T-helper 2 cell treated with Interferon-gamma antibody and Interleukin-4, amounts not matched to agents 5 μg/mL and 100 μg/mL, for 36 hours (primary cell): ENCODE measurements at regions not wholly inside any gene's neighbourhood (a gene's known extent, or its start where the extent isn't known, plus 50 kb on each side); places are given as distances from the start of the nearest gene placed in this dataset.
A peak's percentile ranks its signal among the peaks of the same experiment; 100 is the strongest.
"Not testable (repeated sequence)": the region's sequence is repeated elsewhere in the genome, so short reads cannot be mapped to it uniquely, and the experiment has no call there.

Experiments
- DNase-seq: peaks from one replicate; pipeline ENCODE4 v3.0.0; 2021; ENCODE audit warnings: low spot score
- H3K27ac Mint-ChIP-seq: one replicate; pipeline ENCODE4 v1.8.0; 2021; ENCODE audit warnings: mild to moderate bottlenecking, mixed read lengths
- H3K27me3 Mint-ChIP-seq: one replicate; pipeline ENCODE4 v1.8.0; 2021; ENCODE audit warnings: low read depth, mixed read lengths
- H3K36me3 Mint-ChIP-seq: one replicate; pipeline ENCODE4 v1.8.0; 2021; ENCODE audit warnings: low read depth, mixed read lengths
- H3K4me1 Mint-ChIP-seq: one replicate; pipeline ENCODE4 v1.8.0; 2021; ENCODE audit warnings: low read depth, mixed read lengths
- H3K4me3 Mint-ChIP-seq: one replicate; pipeline ENCODE4 v1.8.0; 2022; ENCODE audit warnings: mild to moderate bottlenecking, moderate library complexity, mixed read lengths
- H3K9me3 Mint-ChIP-seq: one replicate; pipeline ENCODE4 v1.8.0; 2021; ENCODE audit warnings: mixed read lengths

- H3K36me3 Mint-ChIP-seq, H3K27me3 Mint-ChIP-seq, H3K27ac Mint-ChIP-seq, H3K9me3 Mint-ChIP-seq, H3K4me3 Mint-ChIP-seq, DNase-seq, H3K4me1 Mint-ChIP-seq: not testable (repeated sequence)
Measured at GRCh38 chr10:58058683-58059082, 209.0 kb downstream of the IPMK start.

DNA sequence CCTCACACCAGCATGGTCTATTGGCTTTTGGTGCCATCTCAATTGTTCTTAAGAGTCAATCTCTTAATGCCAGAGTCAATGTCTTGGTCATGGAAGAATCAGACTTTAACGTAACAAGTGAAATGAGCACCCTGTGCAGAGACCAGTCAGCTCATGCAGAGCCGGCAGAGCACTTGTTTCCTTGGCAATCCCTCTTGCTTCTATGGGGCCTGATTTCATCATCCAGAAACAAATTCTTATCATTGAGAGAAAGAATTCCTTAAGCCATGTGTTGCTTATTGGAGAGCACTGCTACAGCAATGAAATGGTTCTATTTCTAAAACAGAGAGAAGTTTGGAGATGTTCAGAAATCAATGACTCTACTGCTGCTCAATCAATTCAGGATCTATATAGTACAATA is 212.8 kb downstream of the IPMK start:
- H3K9me3 Mint-ChIP-seq, result no peaks in the 10 kb centered on the region
- DNase-seq, result no peak
- no peaks in the 10 kb centered on the region for H3K36me3 Mint-ChIP-seq
- no peaks in the 10 kb centered on the region for H3K27me3 Mint-ChIP-seq
- H3K4me3 Mint-ChIP-seq, result no peak overlapping the region
- no peaks in the 10 kb centered on the region for H3K4me1 Mint-ChIP-seq
- no peak overlapping the region for H3K27ac Mint-ChIP-seq

GRCh38 chr10:58052772-58053171 is 214.9 kb downstream of the IPMK start:
- Mint-ChIP-seq H3K27me3 (no peaks in the 10 kb centered on the region), H3K36me3 (no peaks in the 10 kb centered on the region), H3K27ac (no peak overlapping the region), H3K9me3 (no peaks in the 10 kb centered on the region), H3K4me1 (no peaks in the 10 kb centered on the region), H3K4me3 (no peak overlapping the region)
- DNase-seq, result no peak

DNA sequence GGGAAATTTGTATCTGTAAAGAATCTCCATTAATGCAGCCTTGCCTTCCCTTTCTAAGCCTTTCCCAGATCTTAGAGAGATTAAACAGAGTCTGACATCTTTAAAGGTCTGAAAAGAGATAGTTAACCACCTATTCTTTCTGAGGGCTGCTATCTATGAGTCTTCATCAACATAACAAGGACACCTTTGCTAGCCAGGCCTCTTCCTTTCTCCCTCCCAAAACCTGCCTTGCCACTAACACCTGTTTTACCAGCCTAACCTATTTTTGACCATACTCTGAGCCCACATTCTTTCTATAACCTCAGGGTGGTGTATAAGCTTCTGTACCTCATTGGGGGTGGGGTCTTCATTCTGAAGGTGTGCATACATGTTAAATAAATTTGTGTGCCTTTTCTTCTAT is 217.1 kb downstream of the IPMK start:
- Mint-ChIP-seq H3K4me1 (no peaks in the 10 kb centered on the region), H3K27ac (no peak overlapping the region), H3K36me3 (no peaks in the 10 kb centered on the region)

DNA sequence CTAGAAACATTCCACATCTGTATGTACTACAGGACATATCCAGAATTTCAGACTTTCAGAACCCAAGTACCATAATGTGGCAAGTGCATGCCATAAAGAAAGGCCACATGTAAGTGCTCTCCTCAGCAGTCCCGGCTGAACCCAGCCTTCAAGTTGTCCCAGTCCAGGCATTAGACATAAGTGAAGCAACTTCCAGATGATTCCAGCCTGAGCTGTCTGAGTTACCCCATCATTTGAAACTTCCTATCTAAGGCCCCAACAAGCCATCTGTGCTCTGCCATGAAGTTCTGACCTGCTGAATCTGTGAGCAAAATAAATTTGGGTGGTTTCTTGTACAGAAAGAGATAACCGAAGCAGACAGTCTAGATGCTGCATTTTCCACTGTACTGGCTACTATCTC is 218.8 kb downstream of the IPMK start:
- H3K36me3 Mint-ChIP-seq, result no peaks in the 10 kb centered on the region
- no peak overlapping the region for H3K4me3 Mint-ChIP-seq
- H3K27ac Mint-ChIP-seq, result no peak overlapping the region
- H3K27me3 Mint-ChIP-seq, result no peaks in the 10 kb centered on the region
- H3K4me1 Mint-ChIP-seq, result no peaks in the 10 kb centered on the region
- H3K9me3 Mint-ChIP-seq, result no peaks in the 10 kb centered on the region
- DNase-seq, result no peak

More for the DNA sequence above, 217.1 kb downstream of the IPMK start:
- DNase-seq, result no peak
- H3K9me3 Mint-ChIP-seq, result no peaks in the 10 kb centered on the region
- H3K27me3 Mint-ChIP-seq, result no peaks in the 10 kb centered on the region
- H3K4me3 Mint-ChIP-seq, result no peak overlapping the region

- H3K4me3 Mint-ChIP-seq, result no peak overlapping the region
- DNase-seq, result no peak
- H3K4me1 Mint-ChIP-seq, result no peaks in the 10 kb centered on the region
- H3K36me3 Mint-ChIP-seq, result no peaks in the 10 kb centered on the region
- no peak overlapping the region for H3K27ac Mint-ChIP-seq
- no peaks in the 10 kb centered on the region for H3K27me3 Mint-ChIP-seq
- H3K9me3 Mint-ChIP-seq, result peaks cover 3% of the 10 kb centered on the region
Measured at GRCh38 chr10:58044072-58044471, 223.6 kb downstream of the IPMK start.

GRCh38 chr10:58041901-58042300 is 225.8 kb downstream of the IPMK start:
- no peak for DNase-seq
- peaks cover 3% of the 10 kb centered on the region for H3K9me3 Mint-ChIP-seq
- H3K36me3 Mint-ChIP-seq, result no peaks in the 10 kb centered on the region
- H3K27me3 Mint-ChIP-seq, result no peaks in the 10 kb centered on the region
- no peak overlapping the region for H3K4me3 Mint-ChIP-seq
- H3K4me1 Mint-ChIP-seq, result no peaks in the 10 kb centered on the region
- H3K27ac Mint-ChIP-seq, result no peak overlapping the region

DNA sequence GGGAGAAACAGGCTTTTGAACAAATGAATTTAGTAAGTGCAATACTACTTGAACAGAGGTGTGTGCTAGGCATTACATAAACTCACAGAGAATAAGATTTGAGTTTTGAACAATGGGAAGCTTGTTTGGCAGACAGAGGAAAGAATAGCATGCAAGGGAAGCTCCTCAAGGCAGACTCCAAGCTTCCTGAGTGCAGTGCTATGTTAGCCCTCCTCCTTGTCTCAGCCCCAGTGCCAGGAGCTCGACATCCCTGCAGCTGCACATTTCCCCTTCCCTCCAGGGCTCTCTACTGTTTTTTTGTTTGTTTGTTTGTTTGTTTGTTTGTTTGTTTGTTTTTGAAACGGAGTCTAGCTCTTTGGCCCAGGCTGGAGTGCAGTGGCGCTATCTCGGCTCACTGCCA is 237.5 kb downstream of the IPMK start:
- Mint-ChIP-seq H3K4me1 (no peaks in the 10 kb centered on the region), H3K9me3 (peaks cover 10% of the 10 kb centered on the region), H3K36me3 (no peaks in the 10 kb centered on the region), H3K4me3 (no peak overlapping the region), H3K27ac (peak overlapping the region; percentile 49), H3K27me3 (no peaks in the 10 kb centered on the region)
- no peak for DNase-seq

- no peaks in the 10 kb centered on the region for H3K27me3 Mint-ChIP-seq
- no peaks in the 10 kb centered on the region for H3K36me3 Mint-ChIP-seq
- H3K9me3 Mint-ChIP-seq, result peaks cover 10% of the 10 kb centered on the region
- DNase-seq, result no peak
- no peak overlapping the region for H3K4me3 Mint-ChIP-seq
- no peak overlapping the region for H3K27ac Mint-ChIP-seq
- H3K4me1 Mint-ChIP-seq, result no peaks in the 10 kb centered on the region
Measured at GRCh38 chr10:58028597-58029366, 238.9 kb downstream of the IPMK start.

- Mint-ChIP-seq H3K27ac (no peak overlapping the region), H3K27me3 (no peaks in the 10 kb centered on the region), H3K4me3 (no peak overlapping the region), H3K4me1 (peaks cover 3% of the 10 kb centered on the region), H3K36me3 (no peaks in the 10 kb centered on the region), H3K9me3 (peaks cover 10% of the 10 kb centered on the region)
- no peak for DNase-seq
Measured at GRCh38 chr10:58027426-58027825, 240.3 kb downstream of the IPMK start.

DNA sequence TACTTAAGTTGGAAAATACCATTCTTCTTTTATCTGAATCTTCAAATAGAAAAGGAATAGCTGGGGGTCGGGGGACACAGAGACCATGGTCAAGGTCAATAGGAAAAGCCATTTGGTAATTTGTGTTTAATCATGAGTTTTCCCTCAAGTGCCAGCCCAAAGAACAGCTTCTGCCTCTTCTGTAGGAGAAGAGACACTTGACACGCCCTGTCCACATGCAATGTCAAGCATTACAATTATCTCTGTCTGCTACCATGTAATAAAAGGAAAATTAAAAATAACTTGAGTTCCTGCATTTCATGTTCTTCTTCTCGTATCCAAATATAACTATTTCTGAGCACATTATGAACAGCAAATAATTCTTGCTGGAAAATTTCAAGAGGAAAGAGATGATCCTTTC is 241.7 kb downstream of the IPMK start:
- H3K27me3 Mint-ChIP-seq, result no peaks in the 10 kb centered on the region
- peaks cover 3% of the 10 kb centered on the region for H3K4me1 Mint-ChIP-seq
- no peak for DNase-seq
- H3K36me3 Mint-ChIP-seq, result no peaks in the 10 kb centered on the region
- H3K9me3 Mint-ChIP-seq, result peaks cover 12% of the 10 kb centered on the region
- no peak overlapping the region for H3K4me3 Mint-ChIP-seq
- H3K27ac Mint-ChIP-seq, result no peak overlapping the region

- no peak for DNase-seq
- no peak overlapping the region for H3K27ac Mint-ChIP-seq
- H3K4me1 Mint-ChIP-seq, result peaks cover 3% of the 10 kb centered on the region
- peaks cover 12% of the 10 kb centered on the region for H3K9me3 Mint-ChIP-seq
- H3K36me3 Mint-ChIP-seq, result no peaks in the 10 kb centered on the region
- H3K4me3 Mint-ChIP-seq, result no peak overlapping the region
- H3K27me3 Mint-ChIP-seq, result no peaks in the 10 kb centered on the region
Measured at GRCh38 chr10:58023341-58024073, 244.2 kb downstream of the IPMK start.

GRCh38 chr10:58019863-58020537 is 247.7 kb downstream of the IPMK start:
- H3K27ac Mint-ChIP-seq, result no peak overlapping the region
- H3K36me3 Mint-ChIP-seq, result no peaks in the 10 kb centered on the region
- no peak overlapping the region for H3K4me3 Mint-ChIP-seq
- peaks cover 6% of the 10 kb centered on the region for H3K9me3 Mint-ChIP-seq
- DNase-seq, result no peak
- H3K4me1 Mint-ChIP-seq, result peaks cover 3% of the 10 kb centered on the region
- no peaks in the 10 kb centered on the region for H3K27me3 Mint-ChIP-seq

GRCh38 chr10:58017719-58018367 is 249.9 kb downstream of the IPMK start:
- H3K36me3 Mint-ChIP-seq, result no peaks in the 10 kb centered on the region
- DNase-seq, result no peak

More at GRCh38 chr10:58017719-58018367, 249.9 kb downstream of the IPMK start:
- peaks cover 6% of the 10 kb centered on the region for H3K9me3 Mint-ChIP-seq
- no peaks in the 10 kb centered on the region for H3K4me1 Mint-ChIP-seq
- H3K4me3 Mint-ChIP-seq, result no peak overlapping the region
- H3K27me3 Mint-ChIP-seq, result no peaks in the 10 kb centered on the region
- H3K27ac Mint-ChIP-seq, result no peak overlapping the region
